Stimulated activated CD8-positive, alpha-beta memory T cell treated with anti-CD3 and anti-CD28 coated beads, Interleukin-4, amount 100 ng/mL, for 24 hours (primary cell): ENCODE measurements at regions not wholly inside any gene's neighbourhood (a gene's known extent, or its start where the extent isn't known, plus 50 kb on each side); places are given as distances from the start of the nearest gene placed in this dataset.

Source experiments
- DNase-seq: peaks from one replicate; pipeline ENCODE4 v3.0.0-alpha.2; 2020; ENCODE audit warnings: low read depth

DNA sequence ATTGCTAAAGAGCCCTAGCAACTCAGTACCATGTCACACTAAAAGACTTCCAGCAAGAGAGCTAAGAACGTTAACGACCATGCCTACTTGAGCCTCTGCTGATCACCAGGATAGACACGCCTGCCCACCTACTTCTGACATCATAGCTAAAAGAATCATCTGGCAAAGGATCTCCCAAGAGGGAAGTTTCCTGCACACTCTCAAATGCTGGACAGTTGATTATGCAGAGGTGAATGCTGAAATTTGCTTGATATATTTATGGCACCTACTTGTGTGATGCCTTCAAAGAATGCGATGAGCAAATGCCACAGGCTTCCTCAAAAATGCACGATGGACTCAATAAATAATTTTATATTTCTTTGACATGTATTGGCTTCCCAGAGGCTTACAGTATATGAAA lies 113.6 kb downstream of the GALC start:
- DNase-seq, result no peak

DNA sequence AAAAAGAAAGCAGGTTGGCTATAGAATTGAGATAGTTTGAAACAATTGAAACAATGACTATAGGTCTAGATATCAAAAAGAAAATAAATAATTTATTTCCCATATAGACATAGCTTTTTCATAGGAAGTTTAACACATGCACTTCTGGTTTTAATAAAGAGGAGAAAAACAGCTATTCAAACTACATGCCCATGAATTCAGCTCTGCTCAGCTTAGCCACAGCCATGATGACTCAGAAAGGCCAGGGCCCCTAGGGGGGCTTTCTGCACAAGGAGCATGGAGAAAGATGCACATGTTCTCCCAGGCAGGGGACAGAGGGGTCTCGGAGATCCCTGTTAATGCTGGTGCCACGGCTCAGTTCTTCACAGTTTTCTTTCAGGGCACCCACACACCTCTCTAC lies 114.0 kb downstream of the GALC start:
- no peak for DNase-seq

DNA sequence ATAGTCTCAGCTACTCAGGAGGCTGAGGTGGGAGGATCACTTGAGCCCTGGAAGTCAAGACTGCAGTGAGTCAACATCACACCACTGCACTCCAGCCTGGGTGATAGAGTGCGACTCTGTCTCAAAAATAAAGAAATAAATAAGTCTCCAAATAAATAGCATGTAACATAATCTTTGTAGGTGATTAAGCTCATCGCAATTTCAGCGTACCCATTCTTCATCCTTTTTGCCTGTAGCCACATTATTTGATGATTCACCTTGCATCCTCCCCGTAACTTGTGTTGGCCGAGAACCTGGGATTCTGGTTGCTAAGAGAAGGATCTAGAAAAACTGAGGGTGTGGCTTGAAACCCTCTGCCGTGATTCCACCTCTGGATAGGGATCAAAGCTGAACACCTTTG lies 115.1 kb downstream of the GALC start:
- no peak for DNase-seq

DNA sequence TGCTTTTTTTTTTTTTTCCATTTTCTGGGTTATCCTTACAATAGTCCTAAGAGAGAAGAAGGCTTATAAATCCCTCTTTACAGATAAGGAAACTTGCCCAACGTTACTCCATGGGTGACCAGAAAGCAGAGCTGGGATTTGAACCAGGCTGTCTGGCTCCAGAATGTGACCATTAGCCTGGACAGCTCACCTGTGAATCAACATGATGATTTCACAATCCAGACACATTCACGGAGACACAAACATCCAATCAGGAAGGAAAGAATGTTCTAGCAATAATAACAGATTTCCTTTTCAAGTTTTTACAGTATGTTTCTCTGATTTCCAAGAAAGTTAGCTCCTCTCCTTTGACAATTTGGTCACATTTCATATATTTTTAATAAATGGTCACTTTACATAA lies 118.3 kb downstream of the GALC start:
- DNase-seq, result no peak

DNA sequence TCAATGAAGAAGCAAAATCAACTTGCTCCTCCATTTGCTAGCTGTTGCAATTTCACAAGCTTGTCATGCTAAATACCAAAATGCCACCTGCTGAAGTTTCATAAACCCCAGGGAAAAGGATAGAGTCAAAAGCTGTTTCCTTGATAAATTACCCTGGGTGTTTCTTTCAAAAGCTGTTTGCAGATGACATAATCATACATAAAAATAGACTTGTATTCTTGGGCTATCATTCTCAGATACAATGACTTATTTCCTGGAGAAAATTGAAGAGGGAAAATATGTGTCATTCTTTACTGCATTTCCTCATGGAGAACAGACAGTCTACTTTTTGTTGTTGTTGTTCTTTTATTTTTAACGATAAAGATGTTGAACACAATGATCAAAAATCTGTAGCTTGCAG lies 119.2 kb downstream of the GALC start:
- DNase-seq, result no peak

DNA sequence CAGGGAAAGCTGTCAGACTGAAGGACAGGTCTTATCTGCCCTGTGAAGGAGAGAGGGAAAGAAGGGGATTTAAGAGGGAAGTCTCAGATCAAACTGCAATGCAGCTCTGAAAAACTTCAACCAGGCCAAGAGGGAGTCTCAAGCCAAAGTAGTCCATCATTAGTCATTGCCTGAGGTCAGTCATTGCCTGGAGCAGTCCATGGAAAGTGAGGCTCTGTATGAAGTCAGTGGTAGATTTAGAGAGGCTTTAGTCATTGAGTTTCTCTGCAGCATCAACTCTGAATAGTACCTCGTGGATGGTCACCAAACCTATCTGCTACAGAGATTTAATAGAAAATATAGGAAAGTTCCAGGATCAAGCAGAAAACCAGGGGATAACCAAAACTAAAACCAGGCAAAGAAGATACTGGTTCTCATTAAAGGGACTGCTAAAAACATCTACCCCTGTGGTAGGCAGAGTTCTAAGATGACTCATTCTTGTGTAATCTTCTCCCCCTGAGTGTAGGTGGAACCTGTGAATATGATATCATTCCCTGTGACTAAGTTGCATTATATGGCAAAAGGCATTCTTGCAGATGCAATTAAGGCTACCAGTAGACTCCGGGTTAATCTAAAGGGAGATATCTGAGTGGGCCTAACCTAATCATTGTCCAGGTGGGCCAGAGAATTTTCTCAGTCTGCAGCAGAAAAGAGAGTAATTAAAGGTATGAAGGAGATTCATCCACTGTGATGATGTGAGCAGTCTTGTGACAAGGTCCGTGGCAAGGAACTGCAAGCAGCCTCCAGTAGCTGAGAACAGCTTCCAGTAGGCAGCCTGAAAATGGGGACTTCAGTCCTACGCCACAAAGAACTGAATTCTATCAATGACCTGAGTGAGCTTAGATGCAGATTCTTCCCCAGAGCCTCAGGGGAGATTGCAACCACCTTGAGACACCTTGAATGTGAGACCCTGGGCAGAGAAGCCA lies 123.1 kb downstream of the GALC start:
- DNase-seq, result no peak

DNA sequence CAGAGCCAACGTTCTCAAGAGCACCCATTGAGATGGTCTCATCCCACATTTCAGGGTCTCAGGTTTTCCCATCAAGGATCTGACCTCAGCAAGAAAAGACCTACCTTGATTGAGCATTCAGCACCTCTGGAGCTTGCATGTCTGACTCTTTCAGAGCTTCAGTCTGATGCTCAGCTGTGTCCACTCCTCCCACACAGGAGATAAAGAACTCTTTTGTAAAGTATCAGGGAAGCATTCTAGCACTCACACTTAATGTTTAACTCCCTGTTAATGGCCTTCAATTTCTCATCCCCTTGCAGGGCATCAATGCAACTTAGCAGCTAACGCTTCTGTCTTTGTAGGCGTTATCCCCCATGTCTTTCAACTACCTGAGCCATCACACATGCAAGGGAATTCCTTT lies 124.1 kb downstream of the GALC start:
- DNase-seq, result no peak

DNA sequence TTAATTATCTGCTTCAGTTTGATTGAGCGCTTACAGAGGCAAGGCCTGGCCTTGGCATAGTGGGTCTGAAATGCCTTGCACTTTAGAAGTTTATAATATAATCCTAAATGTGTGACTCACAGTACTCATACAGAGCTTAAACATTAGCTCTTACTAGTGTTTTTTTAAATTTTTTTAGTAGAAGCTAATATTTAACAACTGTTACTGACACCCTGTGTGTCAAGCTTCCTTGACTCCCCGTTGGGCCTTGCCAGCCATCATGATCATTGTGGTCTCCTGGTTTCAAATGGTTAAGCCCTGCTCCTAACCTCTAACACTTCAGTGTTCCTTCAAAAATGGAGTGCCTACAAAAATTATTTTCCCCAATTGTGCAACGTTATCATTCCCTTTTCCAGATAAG lies 126.9 kb downstream of the GALC start:
- DNase-seq, result no peak

DNA sequence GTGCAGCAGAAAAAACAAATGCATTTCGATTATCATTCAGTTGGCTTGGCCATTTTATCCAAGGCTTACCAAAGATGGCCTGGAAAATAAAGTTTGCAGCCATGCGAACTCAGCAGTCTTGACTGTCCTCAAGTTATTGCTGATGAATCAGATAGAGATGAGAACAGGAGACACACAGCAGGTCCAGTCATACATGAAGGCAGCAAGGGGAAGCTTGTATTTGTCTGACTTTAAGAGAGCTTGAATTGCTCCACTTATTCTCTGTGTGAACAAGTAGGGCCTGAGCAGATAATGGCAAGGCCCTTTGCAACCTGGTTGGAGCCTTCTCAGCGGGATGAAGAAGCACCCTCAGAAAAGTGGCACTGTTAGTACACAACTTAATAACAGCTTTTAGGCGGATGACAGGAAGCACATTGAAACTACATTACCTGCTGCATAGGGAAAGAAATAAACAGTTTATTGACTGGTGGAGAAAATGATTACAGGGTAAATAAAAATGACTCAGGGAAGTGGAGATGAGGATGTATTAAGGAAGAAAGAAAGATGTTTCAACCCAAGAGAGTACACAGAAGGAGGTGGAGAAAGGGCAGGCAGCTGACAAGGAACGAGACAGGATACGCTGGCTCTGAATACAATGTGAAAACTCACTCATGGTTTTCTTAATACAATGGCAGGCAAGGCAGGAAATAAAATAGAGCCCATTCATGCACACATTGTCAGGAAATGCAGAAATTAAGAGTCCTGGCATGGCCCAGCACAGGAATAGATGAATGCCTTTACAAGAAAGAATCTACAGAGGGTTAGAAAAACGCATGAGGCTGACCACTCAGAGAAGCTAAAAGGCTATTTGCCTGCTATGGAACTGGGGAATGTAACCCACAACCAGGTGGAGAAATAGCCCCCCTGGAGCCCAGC lies 128.4 kb downstream of the GALC start:
- DNase-seq, result no peak

DNA sequence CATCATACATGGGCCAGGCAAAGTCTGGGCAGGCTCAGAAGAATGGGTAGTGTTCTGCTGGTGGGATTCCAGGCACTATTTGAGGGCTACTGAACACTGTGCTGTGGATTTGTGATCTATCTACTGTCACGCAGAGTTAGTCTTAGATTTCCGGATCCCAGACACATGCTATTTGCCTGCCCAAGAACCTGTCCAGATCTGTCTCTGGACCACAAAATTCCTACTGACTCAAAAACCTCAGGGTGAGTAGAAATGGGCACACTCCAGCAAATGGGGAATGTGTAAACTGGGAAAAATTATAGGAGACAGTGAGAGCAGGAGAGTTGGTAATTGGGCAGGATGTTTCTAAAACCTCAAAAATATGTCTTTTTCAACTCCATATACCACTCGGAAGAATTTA lies 129.9 kb downstream of the GALC start:
- DNase-seq, result no peak

DNA sequence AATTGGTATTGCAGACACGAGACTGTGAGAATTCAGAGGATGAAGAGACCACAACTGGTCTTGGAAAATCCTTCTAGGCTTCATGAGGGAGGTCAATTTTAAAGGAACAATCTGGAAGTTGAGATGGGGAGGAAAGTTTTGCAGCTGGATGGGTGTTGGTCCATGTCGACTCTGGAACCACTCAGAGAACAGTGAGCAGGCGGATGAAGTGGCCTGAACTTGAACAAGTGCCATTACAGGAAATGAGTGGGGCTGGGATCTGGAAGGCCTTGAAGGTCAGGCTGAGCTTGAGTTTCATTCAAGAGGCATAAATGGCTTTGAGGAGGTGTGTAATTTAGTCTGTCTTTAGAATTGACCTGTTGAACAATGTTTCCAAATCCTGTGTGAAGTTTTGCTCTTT lies 140.9 kb downstream of the GALC start:
- DNase-seq, result no peak

DNA sequence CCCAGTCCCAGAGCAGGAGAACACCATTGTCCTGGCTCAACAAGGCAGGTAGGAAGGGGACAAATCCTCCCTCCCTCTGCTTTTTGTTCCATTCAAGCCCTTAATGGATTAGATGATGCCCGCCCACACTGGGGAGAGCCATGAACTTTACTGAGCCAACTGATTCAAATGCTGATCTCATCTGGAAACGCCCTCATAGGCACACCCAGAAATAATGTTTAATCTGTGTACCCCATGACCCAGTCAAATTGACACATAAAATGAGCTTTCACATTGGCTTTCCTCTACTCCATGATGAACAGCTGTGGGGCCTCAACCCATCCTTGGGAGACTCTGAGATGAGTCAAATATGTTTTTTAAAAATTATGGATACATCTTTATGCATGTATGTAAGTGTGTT lies 141.8 kb downstream of the GALC start:
- DNase-seq, result no peak

DNA sequence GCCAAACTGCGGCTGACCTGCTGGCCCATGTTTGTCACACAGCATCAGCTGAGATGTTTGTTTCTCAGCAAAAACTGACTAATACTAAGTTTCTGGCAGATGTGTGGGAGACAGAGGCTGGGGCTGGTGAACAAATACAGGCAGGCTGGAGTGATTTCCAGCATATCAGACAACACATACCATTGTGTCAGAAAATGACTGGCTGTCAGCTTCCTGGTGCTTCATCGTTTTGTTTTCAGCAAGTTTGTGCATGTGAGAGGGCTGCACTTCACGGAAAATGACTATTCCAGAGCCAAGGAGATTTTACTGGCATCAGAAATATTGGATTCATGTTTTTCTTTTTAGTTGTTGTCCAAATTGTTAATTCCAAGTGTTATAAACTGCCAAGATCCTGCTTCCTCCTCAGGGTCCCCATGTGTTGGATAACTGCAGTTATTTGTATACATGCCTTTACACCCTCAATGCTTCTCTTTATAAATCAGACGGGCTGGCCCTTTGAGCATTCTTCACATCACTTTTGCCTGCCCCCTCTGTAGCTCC lies 145.7 kb downstream of the GALC start:
- no peak for DNase-seq

DNA sequence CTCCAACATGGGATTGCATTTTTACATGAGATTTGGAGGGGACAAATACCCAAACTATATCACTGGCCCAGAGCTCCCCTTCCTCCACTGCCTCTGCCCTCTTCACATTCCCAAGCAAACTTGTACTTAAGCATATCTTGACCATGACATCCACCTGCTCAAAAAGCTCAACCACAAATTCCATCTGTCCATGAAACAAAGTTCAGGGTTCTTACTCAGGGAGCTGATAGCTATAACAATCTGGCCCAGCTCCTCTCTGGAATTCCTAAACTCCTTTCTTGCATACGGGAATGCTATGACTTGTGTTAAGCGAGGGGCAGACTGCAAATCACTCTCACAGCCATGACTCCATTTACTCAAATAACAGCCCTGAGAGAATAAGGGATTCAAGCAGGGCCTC lies 152.1 kb downstream of the GALC start:
- no peak for DNase-seq

DNA sequence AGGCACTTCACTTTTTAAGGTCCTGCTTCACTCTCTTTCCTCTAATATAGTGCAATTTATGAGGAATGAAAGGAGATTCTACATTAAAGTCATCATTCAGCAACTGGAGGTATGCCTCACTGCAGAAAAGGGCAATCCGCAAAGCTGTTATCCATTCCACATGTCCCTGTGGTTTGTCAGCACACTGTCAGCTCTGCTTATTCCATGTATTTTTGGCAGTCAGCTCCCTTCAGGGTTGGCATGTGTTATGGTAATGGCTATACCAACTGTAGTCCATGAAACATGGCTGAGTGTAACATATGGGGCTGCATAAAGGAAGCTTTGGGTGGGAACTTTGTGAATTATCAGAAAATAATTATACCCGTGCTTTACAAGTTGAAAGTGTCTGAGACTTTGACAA lies 154.1 kb downstream of the GALC start:
- DNase-seq, result no peak

DNA sequence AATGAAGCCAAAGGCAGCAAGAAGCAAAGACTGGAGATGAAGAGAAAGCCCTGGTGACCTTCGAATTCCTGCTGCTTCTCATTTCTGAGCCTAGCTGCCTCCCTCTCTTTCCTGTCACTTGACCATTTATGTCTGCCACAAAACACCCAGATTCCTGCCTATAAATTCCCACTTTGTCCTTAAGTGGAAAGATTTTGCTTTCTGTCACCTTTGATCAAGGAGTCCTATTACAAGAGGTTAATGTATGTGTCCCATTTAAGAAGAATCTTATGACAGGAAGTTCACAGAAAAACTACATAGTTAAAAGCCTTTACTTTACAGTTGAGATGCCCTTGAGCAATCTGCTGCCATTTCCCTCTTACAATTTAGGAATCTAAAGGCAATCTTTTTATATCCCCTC lies 155.7 kb downstream of the GALC start:
- DNase-seq, result no peak

DNA sequence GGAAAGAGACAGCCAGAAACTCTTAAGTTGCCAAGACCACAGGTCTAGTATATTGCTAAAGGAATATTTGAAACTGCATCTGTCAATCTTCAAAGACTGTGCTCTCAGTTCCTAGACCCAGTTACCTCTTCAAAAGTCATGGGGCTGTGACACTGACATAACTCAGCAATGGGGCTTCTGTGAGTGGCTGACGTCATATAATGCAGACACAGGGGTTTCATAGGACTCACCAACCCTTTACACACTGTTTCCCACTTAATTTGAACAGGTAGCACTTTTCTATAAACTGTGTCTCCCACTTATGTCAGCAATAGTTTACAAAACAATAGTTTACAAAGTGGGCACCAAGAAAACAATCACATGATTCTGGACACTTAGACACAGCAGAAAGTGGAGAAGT lies 158.4 kb downstream of the GALC start:
- DNase-seq, result no peak

DNA sequence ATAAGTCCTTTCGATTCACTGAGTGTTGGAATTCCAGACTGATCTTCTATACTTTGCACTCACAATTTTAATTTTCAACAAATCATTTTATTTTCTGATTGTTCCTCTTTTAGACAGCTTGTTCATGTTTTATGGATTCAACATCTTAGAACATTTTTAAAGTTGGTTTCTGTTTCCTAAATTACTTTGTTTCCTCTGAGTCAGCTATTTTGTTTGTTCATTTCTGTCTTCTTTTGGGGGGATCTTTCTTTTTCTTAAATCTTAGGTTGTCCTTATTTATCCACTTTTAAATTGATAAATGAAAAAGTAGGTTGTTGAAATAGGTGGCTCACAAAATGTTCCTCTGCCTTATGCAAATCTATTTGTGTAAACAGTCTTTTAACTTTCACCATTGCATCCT lies 160.0 kb downstream of the GALC start:
- DNase-seq, result no peak

DNA sequence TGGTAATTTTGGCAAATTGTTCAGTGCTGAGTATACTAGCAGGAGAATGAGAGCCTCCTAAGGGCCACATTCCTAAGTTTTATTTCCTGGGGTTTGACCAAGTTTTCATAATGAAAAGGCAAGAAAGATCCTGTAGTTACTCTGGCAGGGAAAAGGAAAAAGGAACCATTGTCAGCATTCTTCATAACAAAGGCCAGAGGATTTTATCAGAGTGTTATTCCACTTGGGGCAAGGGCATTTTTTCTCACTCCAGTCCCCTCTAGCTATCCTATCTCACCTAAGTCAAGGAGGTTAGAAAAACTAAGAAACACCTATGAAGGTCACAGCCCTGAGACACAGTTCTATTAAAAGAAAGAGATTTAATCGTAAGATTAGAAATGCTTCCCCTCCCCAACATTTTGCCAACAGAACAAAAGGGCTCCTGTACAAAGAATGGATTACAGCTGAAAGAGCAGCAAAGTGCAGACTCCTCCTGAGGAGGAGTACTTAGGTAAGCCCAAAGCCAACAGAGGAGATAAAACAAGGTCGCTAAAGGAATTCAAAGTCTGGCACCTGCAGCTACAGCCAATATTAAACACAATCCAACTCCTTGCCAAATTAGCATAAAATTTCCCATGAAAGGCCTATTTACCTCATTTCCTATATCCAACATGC lies 162.4 kb downstream of the GALC start:
- no peak for DNase-seq

DNA sequence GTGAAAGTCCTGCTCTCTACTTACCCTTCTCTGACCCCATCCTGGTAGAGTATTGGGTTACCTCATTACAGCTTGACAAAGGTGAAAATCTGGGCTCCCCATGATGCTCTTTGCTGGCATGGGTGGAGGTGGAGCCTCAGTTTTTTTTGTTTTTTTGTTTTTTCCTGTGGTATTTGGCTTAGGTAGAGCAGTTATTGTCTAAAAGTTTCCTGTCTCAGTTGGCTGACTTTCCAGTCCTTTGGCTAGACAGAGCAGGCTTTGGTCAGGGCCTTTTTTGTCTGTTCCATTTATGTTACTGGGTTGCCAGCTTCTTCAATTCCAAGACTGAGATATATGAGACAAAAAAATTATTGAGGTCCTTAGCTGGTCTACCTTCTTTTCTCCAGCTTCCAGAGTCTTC lies 163.4 kb downstream of the GALC start:
- DNase-seq, result no peak

DNA sequence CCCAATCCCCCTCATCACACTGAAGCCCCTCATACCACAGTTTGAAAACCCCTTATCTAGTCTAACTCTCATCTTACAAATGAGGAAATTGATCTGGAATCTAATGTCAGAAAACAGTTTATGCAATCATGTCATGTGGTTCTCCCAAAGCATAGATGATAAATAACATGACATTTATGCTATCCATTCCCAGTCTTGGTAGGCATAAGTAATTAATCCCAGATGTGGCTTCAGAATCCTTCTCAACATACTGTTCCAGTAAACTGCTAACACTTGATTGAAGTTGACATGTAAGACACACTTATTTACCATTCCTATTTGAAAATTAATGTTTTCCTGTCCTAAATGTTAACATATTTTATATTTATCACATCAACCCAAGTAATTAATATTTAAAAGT lies 168.7 kb downstream of the GALC start:
- no peak for DNase-seq

DNA sequence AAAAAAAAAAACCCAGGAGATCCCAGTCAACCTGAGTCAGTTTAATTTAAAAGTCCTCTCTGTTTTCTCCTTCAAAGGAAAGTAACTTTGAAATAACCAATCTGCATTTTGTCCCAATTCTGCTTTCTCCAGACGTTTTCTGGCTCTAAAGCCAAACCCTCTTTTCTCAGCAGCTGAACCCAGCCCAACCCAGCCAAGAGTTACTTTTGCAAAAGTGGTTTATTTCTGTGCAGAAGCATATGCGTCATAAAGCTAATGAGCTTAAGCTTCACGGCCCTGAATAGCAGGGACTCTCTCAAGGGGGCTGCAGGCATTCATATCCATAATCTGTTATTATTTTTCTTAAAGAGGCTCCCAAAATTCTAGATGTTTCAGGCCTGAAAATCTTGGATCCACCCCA lies 176.6 kb downstream of the GALC start:
- no peak for DNase-seq
